Uterus (tissue), 2 donors: ENCODE measurements at regions not wholly inside any gene's neighbourhood (a gene's known extent, or its start where the extent isn't known, plus 50 kb on each side); places are given as distances from the start of the nearest gene placed in this dataset.
"Not testable (repeated sequence)": the region's sequence is repeated elsewhere in the genome, so short reads cannot be mapped to it uniquely, and the experiment has no call there.

Experiments
- CTCF ChIP-seq, 4 experiments: fragments of 200-600 bp in 2 of 4; fragments of 450-650 bp in 2 of 4; sonication (generic) in 2 of 4; IDR thresholded peaks; one replicate each; pipeline ENCODE4 v1.5.1; 2016 to 2019; ENCODE audit warnings: antibody characterized with exemption in 4 of 4, mild to moderate bottlenecking in 2 of 4, moderate library complexity in 1 of 4
- POLR2A ChIP-seq, 2 donors: fragments of 450-650 bp; IDR thresholded peaks; one replicate each; pipeline ENCODE4 v1.6.1; 2016; ENCODE audit warnings: antibody characterized with exemption in 2 of 2, mild to moderate bottlenecking in 1 of 2, moderate library complexity in 1 of 2

DNA sequence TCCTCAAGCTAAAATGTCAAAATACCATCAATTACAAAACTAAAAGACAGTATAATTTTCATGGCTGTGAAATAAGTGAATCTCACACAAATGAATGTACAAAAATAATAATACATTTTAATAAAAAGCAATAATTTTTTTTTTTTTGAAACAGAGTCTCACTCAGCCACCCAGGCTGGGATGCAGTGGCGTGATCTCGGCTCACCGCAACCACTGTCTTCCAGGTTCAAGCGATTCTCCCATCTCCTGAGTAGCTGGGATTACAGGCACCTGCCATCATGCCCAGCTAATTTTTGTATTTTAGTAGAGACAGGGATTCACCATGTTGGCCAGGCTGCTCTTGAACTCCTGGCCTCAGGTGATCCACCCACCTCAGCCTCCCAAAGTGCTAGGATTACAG is 85.3 kb upstream of the PRKG2 start:
- TF ChIP-seq CTCF, POLR2A (IDR thresholded peaks at IDR 0.05): not testable (repeated sequence)
